MM.1S (cell line): ENCODE measurements at regions not wholly inside any gene's neighbourhood (a gene's known extent, or its start where the extent isn't known, plus 50 kb on each side); places are given as distances from the start of the nearest gene placed in this dataset.

Experiments
- EZH2 ChIP-seq: fragments of 300-600 bp; sonication (generic); optimal IDR thresholded peaks from 2 replicates; pipeline ENCODE3; 2017; ENCODE audit warnings: low read depth, mild to moderate bottlenecking, antibody characterized with exemption, low read length, mixed read lengths
- TF ChIP-seq, protein P1 (sequence below): fragments of 300-600 bp; sonication (generic); IDR thresholded peaks from 2 replicates; pipeline ENCODE4 v1.5.1; 2016; ENCODE audit warnings: antibody characterized with exemption, low read length, mixed read lengths

DNA sequence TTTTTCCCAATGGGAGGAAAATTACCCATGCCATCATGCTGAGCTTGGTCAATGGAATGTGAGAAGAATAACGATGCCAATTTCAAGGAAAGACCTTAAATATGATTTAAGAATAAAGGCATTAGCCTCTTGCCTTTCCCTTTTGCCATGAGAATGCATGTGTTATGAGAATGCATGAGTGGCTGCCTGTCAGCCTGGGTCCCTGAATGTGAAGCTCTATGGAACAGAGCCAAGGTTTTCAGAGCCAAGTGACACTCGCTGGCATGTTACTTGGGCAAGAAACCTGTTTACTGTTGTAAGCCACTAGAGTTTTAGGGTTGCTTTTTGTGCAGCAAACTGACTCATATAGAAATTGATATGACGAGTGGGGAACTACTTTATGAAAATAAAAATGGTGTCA lies 75.7 kb downstream of the JRKL start:
- TF ChIP-seq, protein P1, sequence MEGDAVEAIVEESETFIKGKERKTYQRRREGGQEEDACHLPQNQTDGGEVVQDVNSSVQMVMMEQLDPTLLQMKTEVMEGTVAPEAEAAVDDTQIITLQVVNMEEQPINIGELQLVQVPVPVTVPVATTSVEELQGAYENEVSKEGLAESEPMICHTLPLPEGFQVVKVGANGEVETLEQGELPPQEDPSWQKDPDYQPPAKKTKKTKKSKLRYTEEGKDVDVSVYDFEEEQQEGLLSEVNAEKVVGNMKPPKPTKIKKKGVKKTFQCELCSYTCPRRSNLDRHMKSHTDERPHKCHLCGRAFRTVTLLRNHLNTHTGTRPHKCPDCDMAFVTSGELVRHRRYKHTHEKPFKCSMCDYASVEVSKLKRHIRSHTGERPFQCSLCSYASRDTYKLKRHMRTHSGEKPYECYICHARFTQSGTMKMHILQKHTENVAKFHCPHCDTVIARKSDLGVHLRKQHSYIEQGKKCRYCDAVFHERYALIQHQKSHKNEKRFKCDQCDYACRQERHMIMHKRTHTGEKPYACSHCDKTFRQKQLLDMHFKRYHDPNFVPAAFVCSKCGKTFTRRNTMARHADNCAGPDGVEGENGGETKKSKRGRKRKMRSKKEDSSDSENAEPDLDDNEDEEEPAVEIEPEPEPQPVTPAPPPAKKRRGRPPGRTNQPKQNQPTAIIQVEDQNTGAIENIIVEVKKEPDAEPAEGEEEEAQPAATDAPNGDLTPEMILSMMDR, result no peak
- TF ChIP-seq EZH2, result no peak
